ENCODE measurements at regions not wholly inside any gene's neighbourhood (a gene's known extent, or its start where the extent isn't known, plus 50 kb on each side); places are given as distances from the start of the nearest gene placed in this dataset.
"Not testable (repeated sequence)": the region's sequence is repeated elsewhere in the genome, so short reads cannot be mapped to it uniquely, and the experiment has no call there.

- DNase-seq: no peak
Observed at GRCh38 chr16:85240982-85241924, 129.0 kb upstream of the CIBAR2 start.

- no peak for DNase-seq
Observed at GRCh38 chr16:85242140-85242539, 129.9 kb upstream of the CIBAR2 start.

- DNase-seq: no peak
Observed at GRCh38 chr16:85243308-85243707, 131.0 kb upstream of the CIBAR2 start.

GRCh38 chr16:85244452-85244851 lies 132.2 kb upstream of the CIBAR2 start:
- not testable (repeated sequence) for DNase-seq

GRCh38 chr16:85245307-85246172 lies 133.3 kb upstream of the CIBAR2 start:
- peak in 1 of 2 experiments; percentile 33 for DNase-seq

GRCh38 chr16:85246473-85246872 lies 134.2 kb upstream of the CIBAR2 start:
- DNase-seq: no peak

- DNase-seq: no peak
Observed at GRCh38 chr16:85246973-85247372, 134.7 kb upstream of the CIBAR2 start.

- no peak for DNase-seq
Observed at GRCh38 chr16:85248342-85248741, 136.1 kb upstream of the CIBAR2 start.

GRCh38 chr16:85248857-85249256 lies 136.6 kb upstream of the CIBAR2 start:
- DNase-seq: no peak

GRCh38 chr16:85249418-85250146 lies 137.3 kb upstream of the CIBAR2 start:
- DNase-seq: no peak

- DNase-seq: no peak
Observed at GRCh38 chr16:85250147-85250463, 137.8 kb upstream of the CIBAR2 start.

GRCh38 chr16:85250609-85251223 lies 138.4 kb upstream of the CIBAR2 start:
- DNase-seq: no peak

- no peak for DNase-seq
Observed at GRCh38 chr16:85251225-85251760, 139.0 kb upstream of the CIBAR2 start.

- no peak for DNase-seq
Observed at GRCh38 chr16:85252014-85252413, 139.7 kb upstream of the CIBAR2 start.

GRCh38 chr16:85252461-85252860 lies 140.2 kb upstream of the CIBAR2 start:
- DNase-seq: no peak

- DNase-seq: peak; percentile 6 to 10
Observed at GRCh38 chr16:85253084-85253941, 141.0 kb upstream of the CIBAR2 start.

GRCh38 chr16:85254051-85254450 lies 141.8 kb upstream of the CIBAR2 start:
- no peak for DNase-seq

- DNase-seq: no peak
Observed at GRCh38 chr16:85254921-85255320, 142.6 kb upstream of the CIBAR2 start.

- DNase-seq: no peak
Observed at GRCh38 chr16:85255777-85256176, 143.5 kb upstream of the CIBAR2 start.

- no peak for DNase-seq
Observed at GRCh38 chr16:85256190-85256739, 144.0 kb upstream of the CIBAR2 start.

- no peak for DNase-seq
Observed at GRCh38 chr16:85257483-85257882, 145.2 kb upstream of the CIBAR2 start.

All from AML-193 (cell line).